DMS 273 treated with DMSO at 0.1 percent for 48 hours (cell line): ENCODE measurements at regions not wholly inside any gene's neighbourhood (a gene's known extent, or its start where the extent isn't known, plus 50 kb on each side); places are given as distances from the start of the nearest gene placed in this dataset.

Experiments used
- DNase-seq: peaks from one replicate; lab custom pipeline; 2025; lab: John Stamatoyannopoulos, UW

GRCh38 chr2:204483608-204484081 lies 61.6 kb upstream of the PARD3B start:
- no peak for DNase-seq

GRCh38 chr2:204486321-204486720 lies 59.0 kb upstream of the PARD3B start:
- no peak for DNase-seq

GRCh38 chr2:204486805-204487204 lies 58.5 kb upstream of the PARD3B start:
- no peak for DNase-seq

GRCh38 chr2:204487447-204488229 lies 57.6 kb upstream of the PARD3B start:
- no peak for DNase-seq

GRCh38 chr2:204491528-204491927 lies 53.7 kb upstream of the PARD3B start:
- no peak for DNase-seq

GRCh38 chr2:204492417-204492816 lies 52.9 kb upstream of the PARD3B start:
- no peak for DNase-seq

GRCh38 chr2:204494681-204495080 lies 50.6 kb upstream of the PARD3B start:
- no peak for DNase-seq

- DNase-seq, result no peak
Measured at GRCh38 chr2:204495381-204495780, 49.9 kb upstream of the PARD3B start.
